Globus pallidus (tissue), 1 donor: ENCODE measurements at regions not wholly inside any gene's neighbourhood (a gene's known extent, or its start where the extent isn't known, plus 50 kb on each side); places are given as distances from the start of the nearest gene placed in this dataset.

Experiments
- DNase-seq: peaks from one replicate; pipeline ENCODE4 v3.0.0-alpha.2; 2015; ENCODE audit warnings: low spot score

DNA sequence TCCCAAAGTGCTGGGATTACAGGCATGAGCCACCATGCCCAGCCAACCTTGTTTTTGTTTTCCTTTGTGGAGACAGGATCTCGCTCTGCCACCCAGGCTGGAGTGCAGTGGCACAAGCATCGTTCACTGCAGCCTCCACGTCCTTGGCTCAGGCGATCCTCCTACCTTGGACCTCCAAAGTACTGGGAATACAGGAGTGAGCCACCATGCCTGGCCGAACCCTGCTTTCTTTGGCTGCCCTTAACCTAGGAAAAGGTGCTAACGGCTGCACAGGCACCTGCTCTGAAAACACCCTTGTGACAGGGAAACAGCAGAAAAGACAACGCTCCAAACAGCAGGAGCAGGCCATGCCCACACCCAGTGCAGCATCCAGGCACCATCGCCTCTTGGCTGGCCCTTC lies 71.9 kb downstream of the OAT start:
- DNase-seq = no peak

DNA sequence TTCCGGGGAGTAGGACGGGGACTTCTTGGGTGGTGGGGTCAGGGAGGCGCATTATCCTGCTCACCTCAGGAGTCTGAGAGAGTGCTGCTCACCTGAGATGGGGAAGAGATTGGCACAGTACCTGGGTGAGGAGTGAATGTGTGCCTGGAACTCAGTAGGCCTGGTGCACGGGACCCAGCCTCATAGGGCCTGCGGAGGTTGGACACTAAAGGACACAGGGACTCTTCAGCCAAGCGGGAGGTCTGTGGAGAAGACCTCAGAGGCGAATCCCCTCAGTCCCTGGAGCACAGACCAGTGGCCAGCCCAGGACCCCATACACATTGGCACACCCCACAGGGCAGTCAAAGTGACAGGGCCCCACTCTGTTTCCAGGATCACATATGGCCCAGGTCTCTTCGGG lies 73.2 kb downstream of the OAT start:
- no peak for DNase-seq

DNA sequence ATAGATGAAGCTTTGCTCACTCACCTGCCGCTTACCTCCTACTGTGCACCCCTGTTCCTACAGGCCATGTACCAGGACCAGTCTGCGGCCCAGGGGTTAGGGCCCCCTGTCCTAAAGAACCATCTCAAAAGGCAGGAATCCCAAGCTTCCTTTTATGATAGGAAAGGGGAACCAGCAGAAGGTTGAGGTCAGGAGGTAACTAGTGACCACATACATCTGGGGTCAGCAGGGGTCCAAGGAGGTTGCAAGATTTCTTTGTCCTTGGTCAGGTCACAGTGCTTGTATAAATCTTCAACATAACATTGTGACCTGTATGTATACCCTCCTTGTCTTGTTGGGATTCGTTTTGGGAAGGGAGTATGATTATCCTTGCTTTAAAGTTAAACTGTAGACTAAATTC lies 73.8 kb downstream of the OAT start:
- no peak for DNase-seq

DNA sequence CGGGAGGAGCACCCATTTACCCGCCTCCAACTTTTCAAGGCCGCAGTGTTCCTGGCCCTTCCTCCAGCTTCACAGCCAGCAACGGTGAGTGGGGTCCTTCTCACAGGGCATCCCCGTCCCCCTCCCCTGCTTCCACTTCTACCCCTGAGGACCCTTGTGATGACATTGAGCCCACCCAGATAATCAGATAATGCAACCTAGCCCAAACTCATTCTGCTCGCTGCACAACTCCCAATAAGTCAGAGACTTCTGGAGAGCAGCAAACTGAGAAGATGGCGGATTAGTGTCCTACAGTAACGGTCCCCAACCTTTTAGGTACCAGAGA lies 74.5 kb downstream of the OAT start:
- DNase-seq = no peak

DNA sequence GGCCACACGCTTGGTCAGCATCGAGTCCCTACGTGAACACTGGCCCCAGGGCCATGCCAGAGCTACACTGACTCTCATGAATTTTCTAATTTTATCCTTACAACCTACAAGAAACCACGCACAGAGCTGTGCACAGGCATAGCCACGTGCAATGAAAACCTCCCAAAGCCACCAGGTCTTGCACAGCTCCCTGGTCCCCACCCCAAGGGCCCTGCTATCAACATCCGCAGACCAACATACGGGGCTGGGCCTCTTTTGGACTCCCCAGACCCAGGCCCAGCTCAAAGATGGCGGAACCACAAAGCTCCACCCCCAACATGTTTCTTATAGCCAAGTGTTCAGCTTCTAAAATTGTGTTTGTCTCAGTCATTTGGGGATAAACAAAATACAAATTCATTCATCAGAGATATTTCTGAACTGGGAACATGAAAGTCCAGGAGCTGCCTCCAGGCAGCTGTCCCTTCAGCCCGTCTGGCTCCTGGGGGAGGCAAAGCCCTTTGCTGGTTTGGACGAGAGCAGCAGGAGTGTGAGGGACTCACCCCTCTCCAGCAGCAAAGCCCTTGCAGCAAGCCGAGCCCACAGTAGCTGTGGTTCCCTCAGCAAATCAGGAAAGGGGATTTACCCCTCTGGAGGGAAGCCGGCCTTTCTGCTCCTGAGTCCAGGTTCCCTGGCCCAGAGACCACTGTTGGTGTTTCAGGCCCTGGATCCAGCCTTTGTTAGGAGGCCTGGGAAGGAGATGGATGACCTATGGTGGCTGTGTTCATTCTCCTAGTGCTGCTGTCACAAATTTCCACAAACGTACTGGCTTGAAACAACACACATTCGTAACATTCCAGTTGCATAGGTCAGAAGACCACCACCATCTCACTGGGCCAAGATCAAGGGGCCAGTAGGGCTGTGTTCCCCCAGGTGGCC lies 75.1 kb downstream of the OAT start:
- no peak for DNase-seq

DNA sequence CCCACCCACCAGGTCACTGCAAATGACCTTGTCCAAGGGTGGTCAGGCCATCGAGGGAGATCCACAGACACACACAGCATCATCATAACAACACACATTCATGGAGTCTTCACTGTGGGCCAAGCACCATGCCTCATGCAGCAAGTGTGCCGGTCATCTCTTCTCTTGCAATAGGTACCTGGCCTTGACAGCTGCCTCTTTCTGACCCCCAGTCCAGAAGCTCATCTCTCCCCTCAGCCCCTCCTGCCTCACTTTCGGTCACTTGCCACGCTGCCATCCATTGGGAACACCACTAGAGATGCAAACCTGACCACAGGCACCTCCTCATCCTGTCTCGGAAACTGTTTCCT lies 75.9 kb downstream of the OAT start:
- DNase-seq = no peak

DNA sequence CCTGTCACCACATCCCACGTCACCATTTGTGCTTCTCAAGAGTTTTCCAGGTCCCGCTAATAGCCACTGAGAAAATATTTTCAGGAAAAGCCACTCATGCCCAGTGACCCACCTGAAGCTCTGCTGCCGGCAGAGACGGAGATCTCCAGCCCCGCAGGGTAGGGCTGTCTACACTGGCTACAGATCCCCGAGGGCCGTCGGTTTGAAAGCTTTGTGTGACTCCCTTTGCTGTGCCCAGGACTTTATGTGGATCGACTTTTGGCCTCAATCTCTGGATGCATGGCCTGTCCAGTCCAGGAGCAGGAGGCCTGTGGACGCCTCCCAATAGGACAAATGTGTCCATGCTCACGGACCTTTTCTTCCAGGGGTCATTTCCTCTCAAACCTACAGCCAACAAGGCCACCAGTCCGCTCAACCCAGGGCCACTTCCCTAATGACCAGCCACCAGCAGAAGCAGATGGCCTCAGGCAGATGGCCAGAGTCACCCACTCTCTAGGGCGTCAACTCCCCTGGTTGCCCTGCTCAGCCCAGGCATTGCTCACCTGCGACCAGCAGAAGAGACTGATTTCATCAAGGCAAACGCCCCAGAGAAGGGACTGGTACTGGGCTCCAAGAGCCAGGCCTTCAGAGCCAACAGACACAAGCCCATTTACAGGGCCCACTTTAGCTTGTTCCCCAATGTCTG lies 76.4 kb downstream of the OAT start:
- DNase-seq = no peak

DNA sequence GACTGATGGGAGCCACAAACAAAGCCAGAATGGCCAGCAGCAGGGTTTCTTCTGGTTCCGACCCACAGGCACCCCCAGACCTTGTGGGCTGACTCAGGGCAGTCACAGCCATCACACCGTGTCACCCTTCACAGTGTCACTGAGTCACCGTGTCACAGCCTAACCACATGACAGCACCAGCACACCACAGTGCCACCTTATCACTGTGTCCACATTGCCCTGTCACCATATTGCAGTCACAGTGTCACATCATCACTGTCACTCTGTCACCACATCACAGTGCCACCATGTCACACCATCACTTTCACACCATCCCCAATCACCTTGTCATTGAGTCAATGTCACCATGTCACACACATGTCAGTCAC lies 77.0 kb downstream of the OAT start:
- no peak for DNase-seq

DNA sequence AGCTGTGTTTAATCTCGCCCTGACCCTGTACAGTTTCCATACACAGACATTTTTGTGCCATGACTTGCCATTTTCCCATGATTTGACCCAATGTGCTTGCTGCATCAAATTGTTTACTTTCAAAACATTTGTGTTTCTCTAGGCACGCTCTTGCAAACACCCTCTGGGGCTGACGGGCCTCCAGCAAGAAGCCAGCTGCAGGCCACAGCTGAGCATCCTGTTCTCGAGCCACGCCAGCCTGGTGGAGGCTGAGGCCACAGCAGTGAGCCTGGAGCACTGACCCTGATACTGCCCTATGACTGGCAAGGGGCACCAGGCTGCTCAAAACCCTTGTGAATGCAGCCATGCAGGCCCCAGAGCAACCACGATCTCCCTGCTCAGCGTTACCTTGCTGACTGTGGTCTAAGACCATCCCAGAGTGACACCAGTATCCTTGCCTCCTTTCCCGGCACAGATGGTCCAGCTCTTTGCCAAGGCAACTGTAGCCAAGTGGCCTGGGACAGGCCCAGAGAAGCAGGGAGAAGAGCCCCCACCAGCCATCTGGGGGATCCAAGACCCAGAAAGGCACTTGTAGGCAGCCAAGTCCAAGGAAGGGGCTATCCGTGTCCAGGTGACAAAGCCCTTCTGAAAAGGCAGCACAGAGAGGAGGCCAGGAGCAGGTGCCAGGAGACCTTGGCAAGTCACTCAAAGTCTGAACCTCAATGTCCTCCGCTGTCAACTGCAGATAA lies 78.5 kb downstream of the OAT start:
- DNase-seq = no peak

DNA sequence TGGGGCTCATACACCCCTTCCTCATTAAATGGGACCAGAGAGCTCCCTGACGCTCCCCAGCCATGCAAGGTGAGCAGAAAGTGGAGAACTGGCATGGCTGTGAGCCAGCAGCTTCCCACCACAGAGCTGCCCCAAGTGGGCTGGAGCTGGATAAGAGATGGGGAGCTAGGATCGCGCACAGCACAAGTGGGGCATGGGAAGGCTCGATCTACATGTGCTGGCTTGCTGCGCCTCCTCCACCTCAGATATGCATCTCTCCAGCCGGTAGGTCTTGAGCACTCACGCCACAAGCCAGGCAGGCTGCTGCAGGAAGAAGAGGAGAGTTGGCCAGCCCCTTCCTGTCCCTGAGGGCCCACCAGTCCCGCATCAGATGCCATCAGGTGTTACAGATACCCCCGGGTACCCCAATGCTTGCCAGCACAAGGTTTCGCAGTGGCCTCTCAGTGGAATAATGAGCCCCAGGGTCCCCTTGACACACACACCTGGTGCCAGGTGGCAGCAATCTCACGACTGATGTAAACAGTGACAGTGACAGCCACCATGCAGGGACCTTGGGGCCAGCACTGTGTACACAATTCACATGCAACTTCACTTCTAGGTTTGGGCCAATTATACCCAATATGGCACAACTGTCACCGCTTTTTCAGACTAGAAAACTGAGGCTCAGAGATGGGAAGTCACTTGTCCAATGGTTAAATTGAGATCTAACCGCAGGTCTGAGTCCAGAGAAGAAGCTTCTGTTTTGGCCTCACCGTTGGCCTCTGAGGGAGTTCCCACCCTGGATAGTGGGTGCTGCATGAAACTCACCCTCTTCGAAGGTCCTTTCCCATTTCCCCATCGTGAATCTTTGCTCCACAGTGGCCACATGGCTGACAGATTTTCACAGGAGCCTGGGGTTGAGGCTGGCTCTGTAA lies 79.3 kb downstream of the OAT start:
- no peak for DNase-seq

DNA sequence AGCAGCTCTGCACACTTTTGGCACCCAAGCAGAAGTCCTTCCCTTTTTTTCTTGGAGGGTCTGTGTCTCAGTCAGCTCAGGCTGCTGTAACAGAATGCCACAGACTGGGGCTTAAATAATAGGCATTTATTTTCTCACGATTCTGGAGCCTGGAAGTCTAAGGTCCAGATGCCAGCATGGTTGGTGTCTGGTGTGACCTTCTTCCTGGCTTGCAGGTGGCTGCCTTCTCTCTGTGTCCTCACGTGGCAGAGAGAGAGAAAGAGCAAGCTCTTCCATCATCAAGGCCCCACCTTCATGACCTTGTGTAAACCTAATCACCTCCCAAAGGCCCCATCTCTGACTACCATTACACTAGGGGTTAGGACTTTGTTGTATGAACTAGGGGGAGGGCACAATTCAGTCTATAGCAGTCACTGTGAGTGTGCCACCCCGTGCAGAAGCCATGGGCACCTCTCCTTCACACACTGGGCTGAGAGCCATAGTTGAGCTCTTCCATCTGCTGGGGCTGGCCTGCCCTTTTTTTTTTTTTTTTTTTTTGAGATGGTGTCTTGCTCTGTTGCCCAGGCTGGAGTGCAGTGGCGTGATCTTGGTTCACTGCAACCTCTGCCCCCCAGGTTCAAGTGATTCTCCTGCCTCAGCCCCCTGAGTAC lies 80.3 kb downstream of the OAT start:
- no peak for DNase-seq

DNA sequence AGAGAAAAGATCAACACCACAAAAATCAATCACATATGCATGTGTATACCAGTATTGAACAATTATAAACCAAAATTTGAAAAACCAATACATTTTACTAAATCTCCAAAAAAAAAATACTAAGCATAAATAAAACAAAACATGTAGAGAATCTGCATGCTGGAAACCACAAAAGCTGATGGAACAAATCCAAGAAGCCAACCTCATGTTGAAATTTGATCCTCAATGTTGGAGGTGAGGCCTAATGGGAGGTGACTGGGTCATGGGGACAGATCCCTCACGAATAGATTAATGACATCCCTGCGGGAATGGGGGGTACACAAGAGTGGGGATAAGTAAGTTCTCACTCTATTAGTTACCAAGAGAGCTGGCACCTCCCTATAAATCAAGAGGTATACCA lies 82.5 kb downstream of the OAT start:
- no peak for DNase-seq

DNA sequence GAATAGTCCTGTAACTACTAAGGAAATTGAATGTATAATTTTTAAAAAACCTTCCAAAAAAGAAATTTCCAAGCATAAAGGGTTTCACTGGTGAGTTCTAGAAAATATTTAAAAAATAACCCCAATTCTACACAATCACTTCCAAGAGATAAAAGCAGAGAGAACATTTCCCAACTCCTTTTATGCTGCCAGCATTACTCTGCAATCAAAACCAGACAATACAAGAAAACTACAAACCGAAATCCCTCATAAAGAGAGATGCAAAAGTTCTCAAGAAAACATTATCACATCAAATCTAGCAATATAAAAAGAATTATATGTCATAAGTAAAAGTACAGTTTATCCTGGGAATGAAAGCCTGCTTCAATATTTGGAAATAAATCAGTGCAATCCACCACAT lies 84.8 kb downstream of the OAT start:
- no peak for DNase-seq

DNA sequence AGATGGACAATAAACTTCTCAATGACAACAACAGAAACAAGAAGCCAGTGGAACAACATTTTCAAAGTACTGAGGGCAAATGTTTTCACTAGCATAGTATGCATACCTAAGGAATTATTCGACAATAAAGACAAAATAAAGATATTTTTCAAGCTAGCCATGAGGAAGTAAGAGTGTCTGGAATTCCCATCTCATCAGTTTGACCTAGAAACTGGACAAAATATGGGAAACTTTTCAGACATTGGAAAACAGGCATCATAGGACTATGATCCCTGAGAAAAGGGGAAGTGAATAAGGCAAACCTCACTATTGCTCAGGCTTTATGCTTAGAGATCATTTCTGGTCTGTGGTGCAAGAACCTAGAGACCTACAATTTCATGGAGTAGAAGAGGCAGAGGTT lies 86.3 kb downstream of the OAT start:
- no peak for DNase-seq

DNA sequence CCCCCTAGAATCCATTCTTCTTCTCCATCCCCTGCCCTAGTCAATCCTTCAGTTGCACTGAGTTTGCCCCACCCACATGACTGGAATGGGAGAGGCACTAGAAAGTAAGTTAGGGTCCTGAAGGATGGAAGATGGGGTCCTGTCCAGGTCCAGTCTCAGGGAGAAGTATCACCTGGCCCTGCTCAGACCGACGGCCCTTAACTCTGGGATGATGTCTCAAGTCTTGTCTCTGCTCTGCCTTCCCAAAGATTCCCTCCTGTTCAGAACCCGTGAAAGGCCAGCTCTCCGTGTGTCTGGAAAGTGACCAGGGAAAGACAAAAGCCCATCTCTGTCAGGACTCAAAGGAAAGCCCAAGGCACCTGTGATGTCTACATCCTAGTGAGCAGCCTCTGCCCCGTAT lies 88.8 kb downstream of the OAT start:
- no peak for DNase-seq

DNA sequence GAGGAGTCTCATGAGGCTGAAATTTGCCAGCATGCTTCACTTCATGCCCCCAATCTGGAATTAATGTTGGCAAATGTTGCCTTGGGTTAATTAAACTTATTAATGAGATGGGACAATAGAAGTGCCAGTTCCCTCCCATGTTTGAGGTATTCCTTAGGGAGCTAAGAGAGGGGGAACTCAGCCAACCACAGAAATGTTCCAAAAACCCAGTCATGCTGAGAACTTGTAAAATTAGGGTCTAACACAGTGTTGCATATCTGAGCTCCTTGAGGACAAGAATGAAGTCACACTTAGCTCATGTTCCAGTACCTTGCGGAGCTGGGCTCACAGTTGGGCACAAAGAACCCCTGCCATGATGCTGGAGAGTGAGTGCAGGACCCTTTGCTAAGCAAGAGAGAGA lies 89.4 kb downstream of the OAT start:
- no peak for DNase-seq

DNA sequence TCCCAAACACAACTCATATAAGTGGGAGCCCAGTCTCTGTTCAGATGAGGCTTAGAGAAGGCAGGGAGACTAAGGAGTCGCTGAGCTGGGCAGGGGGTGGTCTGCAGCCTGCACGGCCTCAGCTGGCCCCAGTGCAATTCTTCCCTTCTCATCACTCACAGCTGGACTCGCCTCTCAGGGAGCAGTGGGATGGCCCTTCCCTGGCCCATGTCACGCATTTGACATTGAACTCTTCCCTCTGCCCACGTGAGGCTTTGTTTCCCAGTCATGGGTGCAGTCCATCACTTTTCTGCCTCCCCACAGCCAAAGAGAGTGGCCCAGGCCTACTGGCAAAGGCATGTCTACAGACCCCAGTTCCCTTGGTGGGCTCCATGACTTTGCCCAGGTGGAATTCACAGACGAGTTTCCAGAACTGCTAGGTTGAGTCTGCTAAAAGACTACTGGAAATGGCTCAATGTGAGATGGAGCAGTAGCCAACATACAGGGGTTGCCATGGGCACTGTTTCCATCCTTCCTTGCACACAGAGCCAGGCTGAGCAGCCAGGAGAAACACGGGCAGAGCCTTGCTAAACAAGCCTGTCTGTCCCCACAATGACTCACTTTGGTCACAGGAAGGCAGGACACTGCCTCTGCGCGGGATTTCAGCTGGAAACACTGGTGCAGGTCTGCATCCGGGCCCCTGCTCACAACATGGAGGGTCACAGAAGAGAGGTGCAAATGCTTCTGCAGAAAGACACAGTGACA lies 90.1 kb downstream of the OAT start:
- DNase-seq = no peak

DNA sequence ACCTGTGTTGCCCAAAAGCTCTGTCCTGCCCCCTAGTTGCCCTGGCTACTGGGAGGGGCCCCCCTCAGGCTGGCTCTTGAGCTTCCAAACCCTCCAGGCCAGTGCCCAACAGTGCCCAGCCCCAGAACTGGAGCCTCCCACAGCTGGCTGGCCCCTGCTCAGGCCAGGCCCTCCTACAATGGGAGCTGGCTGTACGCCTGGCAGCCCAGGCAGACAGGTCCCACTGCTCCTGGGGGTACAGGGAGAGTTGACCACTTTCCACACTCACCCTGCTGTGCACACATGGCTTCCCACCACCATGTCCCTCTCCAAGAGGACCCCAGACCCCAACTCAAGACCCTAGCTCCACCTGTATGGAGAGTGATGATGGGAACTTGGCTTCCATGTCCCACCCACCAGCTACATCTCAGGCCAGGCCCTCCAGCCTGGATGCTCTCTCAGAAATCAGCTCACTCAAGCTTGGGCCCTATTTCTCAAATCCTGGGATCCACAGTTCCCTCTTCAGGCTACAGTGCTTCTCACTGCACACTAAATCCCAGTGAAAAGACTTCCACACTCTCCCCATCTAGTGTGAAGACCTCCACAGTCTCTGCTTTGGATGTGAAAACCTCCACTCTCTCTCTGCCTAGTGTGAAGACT lies 92.6 kb downstream of the OAT start:
- DNase-seq = no peak

DNA sequence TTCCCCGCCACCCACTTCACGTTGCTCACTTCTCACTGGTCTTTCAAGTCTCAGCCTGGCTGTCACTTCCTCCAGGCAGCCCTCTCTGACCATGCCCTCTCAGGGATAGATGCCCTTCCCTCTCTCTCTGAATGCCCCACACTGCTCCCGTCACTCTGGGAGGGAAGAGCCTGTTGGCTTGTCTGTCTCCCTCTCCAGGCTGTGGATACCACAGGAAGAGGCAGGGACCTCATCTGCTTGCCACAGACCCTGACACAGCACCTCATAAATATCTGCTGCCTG lies 93.1 kb downstream of the OAT start:
- no peak for DNase-seq

DNA sequence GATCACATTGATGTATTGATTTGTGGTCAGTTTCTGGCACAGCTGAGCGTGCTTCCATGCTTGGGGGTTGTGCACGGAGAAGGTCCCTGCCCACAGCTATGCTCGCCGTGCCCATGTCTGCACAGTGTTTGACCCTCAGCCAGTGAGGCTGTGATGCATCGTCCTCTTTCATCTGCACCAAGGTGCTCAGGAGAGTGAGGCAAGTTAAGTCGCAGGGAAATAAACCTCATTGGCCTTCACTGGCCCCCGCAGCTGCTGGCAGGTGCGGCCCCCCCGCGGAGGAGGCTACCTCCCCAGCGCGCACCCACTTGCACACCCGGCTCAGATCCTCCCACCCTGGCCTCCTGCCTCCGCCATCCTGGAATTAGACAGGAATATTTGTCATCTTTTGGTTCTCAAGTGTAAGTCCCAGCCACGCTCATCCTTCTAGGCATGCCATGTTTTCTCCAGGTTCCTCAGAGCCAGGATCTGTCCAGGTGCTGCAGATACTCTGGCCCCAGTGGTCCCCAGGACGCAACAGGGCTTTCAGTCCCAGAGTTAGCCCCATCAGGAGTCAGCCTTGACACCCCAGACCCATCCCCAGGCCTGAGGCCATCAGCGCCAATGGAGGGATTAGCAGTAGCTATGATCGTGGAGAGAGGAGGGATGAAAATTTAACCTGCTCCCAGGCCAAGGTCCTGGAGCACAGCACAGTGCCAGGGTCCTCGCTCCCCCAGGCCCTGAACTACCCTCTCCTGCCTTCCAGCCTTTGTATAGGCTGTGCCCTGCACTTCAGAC lies 93.7 kb downstream of the OAT start:
- DNase-seq = no peak
